Transverse colon (tissue), 4 donors: ENCODE measurements at regions not wholly inside any gene's neighbourhood (a gene's known extent, or its start where the extent isn't known, plus 50 kb on each side); places are given as distances from the start of the nearest gene placed in this dataset.

Experiments
- DNase-seq: peaks from one replicate; pipeline ENCODE4 v3.0.0-alpha.2; 2019
- H3K27ac ChIP-seq, 4 donors: fragments of 200-600 bp; sonication (generic); 2 replicates each; pipeline ENCODE4 v1.5.1; 2016 to 2018; ENCODE audit warnings: inconsistent platforms in 4 of 4
- H3K27me3 ChIP-seq: fragments of 200-600 bp; sonication (generic); 2 replicates; pipeline ENCODE4 v1.5.1; 2017; ENCODE audit warnings: inconsistent platforms
- H3K36me3 ChIP-seq, 4 donors: fragments of 200-600 bp; sonication (generic); 2 replicates each; pipeline ENCODE4 v1.5.1; 2017 to 2019; ENCODE audit warnings: inconsistent platforms in 4 of 4
- H3K4me1 ChIP-seq, 4 donors: fragments of 200-600 bp; sonication (generic); 2 replicates each; pipeline ENCODE4 v1.5.1; 2017 to 2020; ENCODE audit warnings: inconsistent platforms in 4 of 4
- H3K4me3 ChIP-seq, 4 donors: fragments of 200-600 bp; sonication (generic); 1 replicate in 1 of 4; 2 replicates in 3 of 4; pipeline versions ENCODE4 v1.5.1 to v1.6.1; 2017 to 2019; ENCODE audit warnings: inconsistent platforms in 4 of 4
- H3K9me3 ChIP-seq, 2 donors: fragments of 200-600 bp; sonication (generic); 2 replicates each; pipeline ENCODE4 v1.5.1; 2017 to 2019; ENCODE audit warnings: inconsistent platforms in 2 of 2
- EP300 ChIP-seq: sonication (generic); formaldehyde crosslinking; IDR thresholded peaks from one replicate; pipeline ENCODE4 v1.6.1; 2017; ENCODE audit warnings: antibody characterized with exemption, low read depth
- POLR2A ChIP-seq: fragments of 450-650 bp; IDR thresholded peaks from one replicate; pipeline ENCODE4 v1.6.1; 2016; ENCODE audit warnings: antibody characterized with exemption, mild to moderate bottlenecking, moderate library complexity
- POLR2AphosphoS5 ChIP-seq, 3 donors: sonication (generic); formaldehyde crosslinking; IDR thresholded peaks; one replicate each; pipeline ENCODE4 v1.6.1; 2016; ENCODE audit warnings: antibody characterized with exemption in 3 of 3
- WGBS, 2 donors: methylation state at CpG; one replicate each; pipeline ENCODE4 v1.1.5; 2018; ENCODE audit warnings: low coverage in 1 of 2; 5-methylcytosine and 5-hydroxymethylcytosine counted together
- in situ Hi-C, 4 donors: fragments of 200-750 bp; cut with MboI; loops; one replicate each; pipeline versions ENCODE4 v1.15.0 to v1.15.1; 2017; ENCODE audit warnings: low sequenced_read_pairs in 3 of 4, low pct_ligation_motif_present in 1 of 4, low pct_unique_long_range_greater_than_20kb in 1 of 4
- intact Hi-C: fragments of 100-400 bp; cut with DNase I; formaldehyde crosslinking; loops from one replicate; pipeline ENCODE4 v1.15.1; 2023; ENCODE audit warnings: low total_unique reads
- TF ChIP-seq, protein P1 (sequence below), 5 experiments: fragments of 200-600 bp in 3 of 5; fragments of 450-650 bp in 2 of 5; sonication (generic) in 3 of 5; IDR thresholded peaks; 1 replicate in 2 of 5; 2 replicates in 3 of 5; pipeline ENCODE4 v1.5.1; 2016 to 2017; ENCODE audit warnings: antibody characterized with exemption in 5 of 5, inconsistent platforms in 3 of 5, mild to moderate bottlenecking in 2 of 5, moderate library complexity in 1 of 5

DNA sequence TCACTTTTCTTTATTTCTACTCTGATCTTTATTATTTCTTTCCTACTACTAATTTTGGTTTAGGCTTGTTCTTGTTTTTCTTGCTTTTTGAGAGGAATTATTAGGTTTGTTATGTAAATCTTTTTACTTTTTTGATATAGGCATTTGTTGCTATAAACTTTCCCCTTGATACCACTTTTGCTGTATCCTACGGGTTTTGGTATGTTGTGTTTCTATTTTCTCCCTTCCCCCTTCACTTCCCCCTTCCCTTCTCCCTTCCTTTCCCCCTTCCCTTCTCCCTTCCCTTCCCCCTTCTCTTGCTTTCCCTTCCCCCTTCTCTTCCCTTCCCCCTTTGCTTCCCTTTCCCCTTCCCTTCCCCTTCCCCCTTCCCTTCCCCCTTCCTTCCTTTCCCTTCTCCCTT, 529.6 kb downstream of the RAB38 start:
- H3K9me3 ChIP-seq: no peaks in the 10 kb centered on the region
- no peaks in the 10 kb centered on the region for H3K4me1 ChIP-seq
- WGBS, 2 donors: 75 to 100% methylated on average over 1 of the region's 1 CpG
- intact Hi-C loops (no loop called here), in situ Hi-C loops (no loop called here)
- H3K27ac ChIP-seq: no peak overlapping the region
- TF ChIP-seq POLR2AphosphoS5 (IDR thresholded peaks at IDR 0.05) (no peak), EP300 (no peak), POLR2A (no peak)
- TF ChIP-seq, protein P1, sequence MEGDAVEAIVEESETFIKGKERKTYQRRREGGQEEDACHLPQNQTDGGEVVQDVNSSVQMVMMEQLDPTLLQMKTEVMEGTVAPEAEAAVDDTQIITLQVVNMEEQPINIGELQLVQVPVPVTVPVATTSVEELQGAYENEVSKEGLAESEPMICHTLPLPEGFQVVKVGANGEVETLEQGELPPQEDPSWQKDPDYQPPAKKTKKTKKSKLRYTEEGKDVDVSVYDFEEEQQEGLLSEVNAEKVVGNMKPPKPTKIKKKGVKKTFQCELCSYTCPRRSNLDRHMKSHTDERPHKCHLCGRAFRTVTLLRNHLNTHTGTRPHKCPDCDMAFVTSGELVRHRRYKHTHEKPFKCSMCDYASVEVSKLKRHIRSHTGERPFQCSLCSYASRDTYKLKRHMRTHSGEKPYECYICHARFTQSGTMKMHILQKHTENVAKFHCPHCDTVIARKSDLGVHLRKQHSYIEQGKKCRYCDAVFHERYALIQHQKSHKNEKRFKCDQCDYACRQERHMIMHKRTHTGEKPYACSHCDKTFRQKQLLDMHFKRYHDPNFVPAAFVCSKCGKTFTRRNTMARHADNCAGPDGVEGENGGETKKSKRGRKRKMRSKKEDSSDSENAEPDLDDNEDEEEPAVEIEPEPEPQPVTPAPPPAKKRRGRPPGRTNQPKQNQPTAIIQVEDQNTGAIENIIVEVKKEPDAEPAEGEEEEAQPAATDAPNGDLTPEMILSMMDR (IDR thresholded peaks at IDR 0.05): no peak
- H3K4me3 ChIP-seq: no peak overlapping the region
- no peaks in the 10 kb centered on the region for H3K27me3 ChIP-seq
- H3K36me3 ChIP-seq: no peaks in the 10 kb centered on the region
- no peak for DNase-seq

DNA sequence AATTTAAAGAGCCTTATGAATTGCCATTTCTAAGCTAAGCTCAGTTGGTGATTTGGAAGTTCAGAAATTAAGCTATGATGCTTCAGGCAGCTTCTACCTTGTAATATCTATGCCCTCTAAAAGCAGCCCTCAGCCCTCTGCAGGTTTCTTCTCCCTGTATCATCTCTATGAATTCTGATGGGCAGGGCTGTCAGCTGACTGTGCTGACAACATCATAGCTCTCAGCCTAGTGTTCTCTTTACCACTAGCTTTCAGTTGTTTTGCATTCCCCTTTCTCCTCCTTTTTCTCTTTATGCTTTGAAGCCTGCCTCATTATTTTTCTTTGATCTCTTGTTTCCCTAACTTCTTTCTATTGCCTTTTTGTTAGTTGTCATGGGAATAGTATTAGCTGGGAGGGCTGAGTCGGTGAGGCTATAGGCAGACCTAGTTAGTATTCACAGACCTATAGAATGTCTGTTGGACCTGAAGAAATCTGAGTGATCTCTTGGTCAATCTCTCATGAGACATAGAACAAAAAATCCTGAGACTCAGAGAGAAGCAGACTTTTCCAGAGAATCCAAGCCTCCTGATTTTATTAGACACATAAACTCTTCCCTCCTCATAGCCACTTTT, 535.4 kb downstream of the RAB38 start:
- Histone ChIP-seq H3K27ac (no peak overlapping the region), H3K4me3 (no peak overlapping the region), H3K4me1 (no peaks in the 10 kb centered on the region), H3K27me3 (no peaks in the 10 kb centered on the region), H3K9me3 (no peaks in the 10 kb centered on the region), H3K36me3 (no peaks in the 10 kb centered on the region)
- TF ChIP-seq EP300 (no peak), POLR2AphosphoS5 (IDR thresholded peaks at IDR 0.05) (no peak), POLR2A (no peak)
- TF ChIP-seq, protein P1 (IDR thresholded peaks at IDR 0.05): no peak
- no peak for DNase-seq
- intact Hi-C loops (no loop called here), in situ Hi-C loops (no loop called here)
- WGBS, 2 donors: 61 to 80% methylated on average over 1 of the region's 1 CpG

DNA sequence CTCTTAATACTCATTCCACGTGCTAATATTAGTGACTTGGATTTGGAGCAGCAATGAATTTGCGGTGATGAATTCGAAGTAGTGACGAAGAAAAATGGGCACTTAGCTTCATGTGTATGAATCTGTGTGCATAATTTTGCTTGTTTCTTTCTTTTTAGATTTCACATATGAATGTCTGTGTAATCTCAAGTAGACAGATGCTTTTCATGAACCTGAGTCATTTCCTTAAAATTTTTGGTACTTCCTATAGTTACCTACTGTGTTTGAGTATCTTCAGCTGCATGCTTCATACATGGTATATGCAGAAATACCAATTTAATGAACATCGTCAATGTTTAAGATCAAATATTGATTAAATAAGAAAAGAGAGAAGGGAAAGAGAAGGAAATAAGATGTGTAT, 540.2 kb downstream of the RAB38 start:
- Histone ChIP-seq H3K9me3 (no peaks in the 10 kb centered on the region), H3K36me3 (no peaks in the 10 kb centered on the region), H3K27ac (no peak overlapping the region), H3K27me3 (no peaks in the 10 kb centered on the region), H3K4me3 (no peak overlapping the region), H3K4me1 (no peaks in the 10 kb centered on the region)
- in situ Hi-C loops: no loop called here
- intact Hi-C loops: no loop called here
- no peak for TF ChIP-seq POLR2A
- TF ChIP-seq EP300: no peak
- TF ChIP-seq POLR2AphosphoS5 (IDR thresholded peaks at IDR 0.05): no peak
- TF ChIP-seq, protein P1 (IDR thresholded peaks at IDR 0.05): no peak
- 73 to 79% methylated on average over 5 of the region's 5 CpGs for WGBS, 2 donors
- DNase-seq: no peak

DNA sequence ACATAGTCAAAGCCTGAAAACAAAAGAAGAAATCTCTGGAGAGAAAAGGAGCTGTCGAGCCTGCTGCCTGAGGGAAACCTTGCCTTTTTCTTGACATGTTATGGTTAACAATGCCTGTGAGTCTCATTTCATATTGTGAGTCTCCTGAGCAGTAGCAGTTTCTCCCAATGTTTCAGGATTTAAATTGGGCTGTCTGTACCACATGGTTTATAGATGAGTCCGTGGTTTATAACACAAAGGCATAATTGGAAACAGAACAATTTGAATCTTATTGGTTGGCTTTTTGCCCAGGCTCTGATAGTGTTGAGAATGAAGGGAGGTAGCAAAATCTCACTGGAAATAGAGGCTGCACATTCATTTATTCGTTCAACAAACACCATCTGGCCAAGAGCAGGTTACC, 540.9 kb downstream of the RAB38 start:
- WGBS, 2 donors: 43 to 44% methylated on average over 1 to 3 of the region's 3 CpGs
- H3K4me3 ChIP-seq: no peak overlapping the region
- H3K27ac ChIP-seq: no peak overlapping the region
- H3K9me3 ChIP-seq: no peaks in the 10 kb centered on the region
- no peak for TF ChIP-seq POLR2A
- TF ChIP-seq POLR2AphosphoS5 (IDR thresholded peaks at IDR 0.05): no peak
- TF ChIP-seq, protein P1 (IDR thresholded peaks at IDR 0.05): no peak
- no peak for TF ChIP-seq EP300
- in situ Hi-C loops (no loop called here), intact Hi-C loops (no loop called here)
- H3K36me3 ChIP-seq: no peaks in the 10 kb centered on the region
- no peak for DNase-seq
- no peaks in the 10 kb centered on the region for H3K4me1 ChIP-seq
- H3K27me3 ChIP-seq: no peaks in the 10 kb centered on the region
